OCI-LY3 (cell line): ENCODE measurements at regions not wholly inside any gene's neighbourhood (a gene's known extent, or its start where the extent isn't known, plus 50 kb on each side); places are given as distances from the start of the nearest gene placed in this dataset.

Experiments used
- EZH2phosphoT487 ChIP-seq: fragments of 200-600 bp; shearing (Covaris generic); IDR thresholded peaks from 2 replicates; pipeline ENCODE4 v1.6.1; 2018; ENCODE audit warnings: antibody characterized with exemption, mixed run types, low read depth
- TF ChIP-seq, protein P1 (sequence below): fragments of 200-600, 300-600 bp; sonication (generic); IDR thresholded peaks from 2 replicates; pipeline ENCODE4 v1.5.1; 2014; ENCODE audit warnings: antibody characterized with exemption, low read length, low read depth

DNA sequence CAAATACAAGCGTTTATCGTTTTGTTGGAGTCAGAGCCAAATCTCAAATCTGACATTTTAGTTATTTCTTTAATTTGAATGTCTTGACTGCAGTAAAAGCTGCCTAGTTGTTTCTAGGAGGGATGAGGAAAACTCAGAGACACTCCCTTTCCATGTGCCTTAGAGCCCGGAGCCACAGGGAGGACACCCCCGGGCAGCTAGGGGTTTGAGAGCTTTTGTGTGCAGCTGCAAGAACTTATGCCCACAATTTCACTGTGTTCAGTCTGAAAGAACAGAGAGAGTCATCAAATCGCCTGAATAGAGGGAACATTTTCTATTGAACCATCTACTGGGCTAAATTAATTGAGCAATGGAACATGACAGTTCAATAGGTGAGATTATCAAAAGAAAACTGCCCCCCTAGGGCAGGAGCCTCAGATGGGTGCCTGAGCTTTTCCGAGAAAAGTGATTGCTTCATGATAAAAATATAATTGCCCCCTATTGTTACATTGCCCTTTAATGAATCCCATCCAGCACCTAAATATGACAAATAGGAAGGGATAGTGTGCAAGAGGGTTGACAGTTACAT is 709.3 kb upstream of the RGMB start:
- TF ChIP-seq, protein P1, sequence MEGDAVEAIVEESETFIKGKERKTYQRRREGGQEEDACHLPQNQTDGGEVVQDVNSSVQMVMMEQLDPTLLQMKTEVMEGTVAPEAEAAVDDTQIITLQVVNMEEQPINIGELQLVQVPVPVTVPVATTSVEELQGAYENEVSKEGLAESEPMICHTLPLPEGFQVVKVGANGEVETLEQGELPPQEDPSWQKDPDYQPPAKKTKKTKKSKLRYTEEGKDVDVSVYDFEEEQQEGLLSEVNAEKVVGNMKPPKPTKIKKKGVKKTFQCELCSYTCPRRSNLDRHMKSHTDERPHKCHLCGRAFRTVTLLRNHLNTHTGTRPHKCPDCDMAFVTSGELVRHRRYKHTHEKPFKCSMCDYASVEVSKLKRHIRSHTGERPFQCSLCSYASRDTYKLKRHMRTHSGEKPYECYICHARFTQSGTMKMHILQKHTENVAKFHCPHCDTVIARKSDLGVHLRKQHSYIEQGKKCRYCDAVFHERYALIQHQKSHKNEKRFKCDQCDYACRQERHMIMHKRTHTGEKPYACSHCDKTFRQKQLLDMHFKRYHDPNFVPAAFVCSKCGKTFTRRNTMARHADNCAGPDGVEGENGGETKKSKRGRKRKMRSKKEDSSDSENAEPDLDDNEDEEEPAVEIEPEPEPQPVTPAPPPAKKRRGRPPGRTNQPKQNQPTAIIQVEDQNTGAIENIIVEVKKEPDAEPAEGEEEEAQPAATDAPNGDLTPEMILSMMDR, result no peak
- no peak for TF ChIP-seq EZH2phosphoT487
